ENCODE measurements at regions not wholly inside any gene's neighbourhood (a gene's known extent, or its start where the extent isn't known, plus 50 kb on each side); places are given as distances from the start of the nearest gene placed in this dataset.

- H3K9me3 ChIP-seq (ENCODE audit: control extremely low read depth in 1 of 5, control insufficient read depth in 4 of 5, insufficient read depth in 2 of 5, low read depth in 1 of 5, low read length in 4 of 5): peaks cover 0 to 2% (median 0%) of the 10 kb centered on the region in 5 experiments
- no peaks in the 10 kb centered on the region for H3K36me3 ChIP-seq (ENCODE audit: control insufficient read depth in 4 of 4, insufficient read depth in 4 of 4, low read length in 3 of 4)
- whole genome bisulfite sequencing (ENCODE audit: insufficient coverage): 100% methylated on average over 2 of the region's 2 CpGs
- H3K27me3 ChIP-seq (replicated peaks in 2 of 5; ENCODE audit: control insufficient read depth in 4 of 5, insufficient read depth in 5 of 5, low read length in 4 of 5): no peaks in the 10 kb centered on the region
- no peak overlapping the region for H3K4me3 ChIP-seq (ENCODE audit: control insufficient read depth in 1 of 7, extremely low read depth in 1 of 7, insufficient read depth in 4 of 7, low read depth in 2 of 7, low read length in 6 of 7)
- DNase-seq: no peak
- no peaks in the 10 kb centered on the region for H3K4me1 ChIP-seq (ENCODE audit: control extremely low read depth in 1 of 4, control insufficient read depth in 4 of 4, insufficient read depth in 4 of 4, low read length in 3 of 4)
- POLR2A ChIA-PET: interaction anchor here (0.6 kb wide), 1 partner anchor 614 kb away, joined by 3 read pairs; no protein-coding TSS in a partner anchor
- CTCF ChIA-PET: no interaction called here
- H3K27ac ChIP-seq (ENCODE audit: insufficient read depth in 1 of 2, low read depth in 1 of 2, low read length in 2 of 2, poor library complexity in 1 of 2, severe bottlenecking in 2 of 2): no peak overlapping the region
Measured at GRCh38 chr2:103324671-103325070, 562.8 kb downstream of the TMEM182 start.

GRCh38 chr2:103327386-103327785 lies 565.6 kb downstream of the TMEM182 start:
- CTCF ChIA-PET: no interaction called here
- Histone ChIP-seq H3K4me1 (ENCODE audit: control extremely low read depth in 1 of 4, control insufficient read depth in 4 of 4, insufficient read depth in 4 of 4, low read length in 3 of 4) (no peaks in the 10 kb centered on the region), H3K27ac (ENCODE audit: insufficient read depth in 1 of 2, low read depth in 1 of 2, low read length in 2 of 2, poor library complexity in 1 of 2, severe bottlenecking in 2 of 2) (no peak overlapping the region), H3K9me3 (ENCODE audit: control extremely low read depth in 1 of 5, control insufficient read depth in 4 of 5, insufficient read depth in 2 of 5, low read depth in 1 of 5, low read length in 4 of 5) (no peaks in the 10 kb centered on the region), H3K36me3 (ENCODE audit: control insufficient read depth in 4 of 4, insufficient read depth in 4 of 4, low read length in 3 of 4) (no peaks in the 10 kb centered on the region), H3K27me3 (replicated peaks in 2 of 5; ENCODE audit: control insufficient read depth in 4 of 5, insufficient read depth in 5 of 5, low read length in 4 of 5) (no peaks in the 10 kb centered on the region), H3K4me3 (ENCODE audit: control insufficient read depth in 1 of 7, extremely low read depth in 1 of 7, insufficient read depth in 4 of 7, low read depth in 2 of 7, low read length in 6 of 7) (no peak overlapping the region)
- no peak for DNase-seq
- POLR2A ChIA-PET: interaction anchor here (0.8 kb wide), 1 partner anchor 9 kb away, joined by 3 read pairs; no protein-coding TSS in a partner anchor
- no CpG with 5 or more reads among the region's 2 CpGs for WGBS (ENCODE audit: insufficient coverage)

DNA sequence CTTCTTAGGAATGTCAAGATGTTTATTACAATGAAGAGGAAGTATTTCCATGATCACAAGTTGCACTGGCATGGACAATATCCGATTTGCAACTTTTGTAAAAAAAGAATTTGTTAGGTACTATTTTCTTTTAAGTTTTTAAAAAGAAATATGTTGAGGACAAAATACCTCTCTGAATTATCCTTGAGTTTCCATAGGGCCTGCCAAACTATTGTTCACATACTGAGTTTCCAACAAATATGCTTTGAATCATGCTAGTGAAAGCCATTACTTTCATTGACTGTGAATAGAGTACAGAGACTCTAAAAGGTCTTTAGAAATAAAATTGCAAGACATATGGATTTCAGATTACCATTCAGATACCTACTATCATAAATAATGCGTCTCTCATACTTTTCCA lies 566.1 kb downstream of the TMEM182 start:
- H3K4me1 ChIP-seq (ENCODE audit: control extremely low read depth in 1 of 4, control insufficient read depth in 4 of 4, insufficient read depth in 4 of 4, low read length in 3 of 4): no peaks in the 10 kb centered on the region
- DNase-seq: no peak
- no peak overlapping the region for H3K27ac ChIP-seq (ENCODE audit: insufficient read depth in 1 of 2, low read depth in 1 of 2, low read length in 2 of 2, poor library complexity in 1 of 2, severe bottlenecking in 2 of 2)
- no CpG with 5 or more reads among the region's 2 CpGs for WGBS (ENCODE audit: insufficient coverage)
- no peaks in the 10 kb centered on the region for H3K27me3 ChIP-seq (replicated peaks in 2 of 5; ENCODE audit: control insufficient read depth in 4 of 5, insufficient read depth in 5 of 5, low read length in 4 of 5)
- POLR2A ChIA-PET: interaction anchor here (0.8 kb wide), 1 partner anchor 8 kb away, joined by 3 read pairs; no protein-coding TSS in a partner anchor
- no peaks in the 10 kb centered on the region for H3K9me3 ChIP-seq (ENCODE audit: control extremely low read depth in 1 of 5, control insufficient read depth in 4 of 5, insufficient read depth in 2 of 5, low read depth in 1 of 5, low read length in 4 of 5)
- H3K36me3 ChIP-seq (ENCODE audit: control insufficient read depth in 4 of 4, insufficient read depth in 4 of 4, low read length in 3 of 4): no peaks in the 10 kb centered on the region
- no peak overlapping the region for H3K4me3 ChIP-seq (ENCODE audit: control insufficient read depth in 1 of 7, extremely low read depth in 1 of 7, insufficient read depth in 4 of 7, low read depth in 2 of 7, low read length in 6 of 7)
- CTCF ChIA-PET: no interaction called here

- H3K27ac ChIP-seq (ENCODE audit: insufficient read depth in 1 of 2, low read depth in 1 of 2, low read length in 2 of 2, poor library complexity in 1 of 2, severe bottlenecking in 2 of 2): no peak overlapping the region
- WGBS (ENCODE audit: insufficient coverage): no CpG with 5 or more reads among the region's 2 CpGs
- ChIA-PET POLR2A (no interaction called here), CTCF (no interaction called here)
- H3K27me3 ChIP-seq (replicated peaks in 2 of 5; ENCODE audit: control insufficient read depth in 4 of 5, insufficient read depth in 5 of 5, low read length in 4 of 5): no peaks in the 10 kb centered on the region
- DNase-seq: no peak
- no peaks in the 10 kb centered on the region for H3K36me3 ChIP-seq (ENCODE audit: control insufficient read depth in 4 of 4, insufficient read depth in 4 of 4, low read length in 3 of 4)
- H3K4me1 ChIP-seq (ENCODE audit: control extremely low read depth in 1 of 4, control insufficient read depth in 4 of 4, insufficient read depth in 4 of 4, low read length in 3 of 4): no peaks in the 10 kb centered on the region
- no peak overlapping the region for H3K4me3 ChIP-seq (ENCODE audit: control insufficient read depth in 1 of 7, extremely low read depth in 1 of 7, insufficient read depth in 4 of 7, low read depth in 2 of 7, low read length in 6 of 7)
- H3K9me3 ChIP-seq (ENCODE audit: control extremely low read depth in 1 of 5, control insufficient read depth in 4 of 5, insufficient read depth in 2 of 5, low read depth in 1 of 5, low read length in 4 of 5): no peaks in the 10 kb centered on the region
Measured at GRCh38 chr2:103335403-103335802, 573.6 kb downstream of the TMEM182 start.

DNA sequence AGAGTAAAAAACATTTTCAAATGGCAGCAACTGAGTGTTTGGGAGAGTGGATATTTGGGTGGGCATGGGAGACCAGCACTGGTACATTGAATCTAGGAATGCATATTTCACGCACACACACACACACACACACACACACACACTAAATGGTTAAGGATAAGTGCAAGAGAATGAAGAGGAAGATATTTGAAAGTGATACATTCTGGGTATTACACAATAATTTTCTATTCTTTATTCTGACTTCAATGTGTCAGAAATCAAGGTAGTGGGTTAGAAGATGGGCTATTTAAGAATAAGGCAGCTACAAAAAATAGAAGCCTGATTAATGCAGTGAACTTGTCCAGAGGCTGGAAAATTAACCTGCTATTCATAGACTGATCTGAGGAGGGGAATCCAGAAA lies 577.0 kb downstream of the TMEM182 start:
- Histone ChIP-seq H3K27me3 (replicated peaks in 2 of 5; ENCODE audit: control insufficient read depth in 4 of 5, insufficient read depth in 5 of 5, low read length in 4 of 5) (no peaks in the 10 kb centered on the region), H3K4me3 (ENCODE audit: control insufficient read depth in 1 of 7, extremely low read depth in 1 of 7, insufficient read depth in 4 of 7, low read depth in 2 of 7, low read length in 6 of 7) (no peak overlapping the region), H3K9me3 (ENCODE audit: control extremely low read depth in 1 of 5, control insufficient read depth in 4 of 5, insufficient read depth in 2 of 5, low read depth in 1 of 5, low read length in 4 of 5) (no peaks in the 10 kb centered on the region), H3K27ac (ENCODE audit: insufficient read depth in 1 of 2, low read depth in 1 of 2, low read length in 2 of 2, poor library complexity in 1 of 2, severe bottlenecking in 2 of 2) (no peak overlapping the region), H3K36me3 (ENCODE audit: control insufficient read depth in 4 of 4, insufficient read depth in 4 of 4, low read length in 3 of 4) (no peaks in the 10 kb centered on the region), H3K4me1 (ENCODE audit: control extremely low read depth in 1 of 4, control insufficient read depth in 4 of 4, insufficient read depth in 4 of 4, low read length in 3 of 4) (no peaks in the 10 kb centered on the region)
- CTCF ChIA-PET: interaction anchor here (0.8 kb wide), 1 partner anchor 15 kb away, joined by 3 read pairs; no protein-coding TSS in a partner anchor
- no peak for DNase-seq
- no CpG with 5 or more reads among the region's 1 CpG for WGBS (ENCODE audit: insufficient coverage)
- POLR2A ChIA-PET: no interaction called here

GRCh38 chr2:103346780-103347179 lies 584.9 kb downstream of the TMEM182 start:
- ChIA-PET CTCF (no interaction called here), POLR2A (no interaction called here)
- Histone ChIP-seq H3K4me3 (ENCODE audit: control insufficient read depth in 1 of 7, extremely low read depth in 1 of 7, insufficient read depth in 4 of 7, low read depth in 2 of 7, low read length in 6 of 7) (no peak overlapping the region), H3K27me3 (replicated peaks in 2 of 5; ENCODE audit: control insufficient read depth in 4 of 5, insufficient read depth in 5 of 5, low read length in 4 of 5) (no peaks in the 10 kb centered on the region), H3K9me3 (ENCODE audit: control extremely low read depth in 1 of 5, control insufficient read depth in 4 of 5, insufficient read depth in 2 of 5, low read depth in 1 of 5, low read length in 4 of 5) (no peaks in the 10 kb centered on the region), H3K36me3 (ENCODE audit: control insufficient read depth in 4 of 4, insufficient read depth in 4 of 4, low read length in 3 of 4) (no peaks in the 10 kb centered on the region), H3K27ac (ENCODE audit: insufficient read depth in 1 of 2, low read depth in 1 of 2, low read length in 2 of 2, poor library complexity in 1 of 2, severe bottlenecking in 2 of 2) (no peak overlapping the region), H3K4me1 (ENCODE audit: control extremely low read depth in 1 of 4, control insufficient read depth in 4 of 4, insufficient read depth in 4 of 4, low read length in 3 of 4) (no peaks in the 10 kb centered on the region)
- WGBS (ENCODE audit: insufficient coverage): no CpG with 5 or more reads among the region's 4 CpGs
- DNase-seq: no peak

- Histone ChIP-seq H3K27me3 (replicated peaks in 2 of 5; ENCODE audit: control insufficient read depth in 4 of 5, insufficient read depth in 5 of 5, low read length in 4 of 5) (no peaks in the 10 kb centered on the region), H3K4me1 (ENCODE audit: control extremely low read depth in 1 of 4, control insufficient read depth in 4 of 4, insufficient read depth in 4 of 4, low read length in 3 of 4) (no peaks in the 10 kb centered on the region), H3K4me3 (ENCODE audit: control insufficient read depth in 1 of 7, extremely low read depth in 1 of 7, insufficient read depth in 4 of 7, low read depth in 2 of 7, low read length in 6 of 7) (no peak overlapping the region), H3K27ac (ENCODE audit: insufficient read depth in 1 of 2, low read depth in 1 of 2, low read length in 2 of 2, poor library complexity in 1 of 2, severe bottlenecking in 2 of 2) (no peak overlapping the region), H3K36me3 (ENCODE audit: control insufficient read depth in 4 of 4, insufficient read depth in 4 of 4, low read length in 3 of 4) (no peaks in the 10 kb centered on the region), H3K9me3 (ENCODE audit: control extremely low read depth in 1 of 5, control insufficient read depth in 4 of 5, insufficient read depth in 2 of 5, low read depth in 1 of 5, low read length in 4 of 5) (no peaks in the 10 kb centered on the region)
- POLR2A ChIA-PET: no interaction called here
- no peak for DNase-seq
- CTCF ChIA-PET: interaction anchor here (0.5 kb wide), 1 partner anchor 15 kb away, joined by 3 read pairs; no protein-coding TSS in a partner anchor
- 97% methylated on average over 10 of the region's 10 CpGs for WGBS (ENCODE audit: insufficient coverage)
Measured at GRCh38 chr2:103353774-103354173, 591.9 kb downstream of the TMEM182 start.

Measured in common myeloid progenitor, CD34-positive (primary cell).